Colonic mucosa (tissue), 4 donors: ENCODE measurements at regions not wholly inside any gene's neighbourhood (a gene's known extent, or its start where the extent isn't known, plus 50 kb on each side); places are given as distances from the start of the nearest gene placed in this dataset.

Experiments used
- DNase-seq: peaks from one replicate; pipeline ENCODE4 v3.0.0-alpha.2; 2020
- H3K27ac ChIP-seq: fragments of 200-600 bp; one replicate; pipeline ENCODE4 v1.8.0; 2021
- H3K27me3 ChIP-seq: fragments of 200-600 bp; one replicate; pipeline ENCODE4 v1.8.0; 2021
- H3K36me3 ChIP-seq: fragments of 200-600 bp; one replicate; pipeline ENCODE4 v1.8.0; 2021
- H3K4me1 ChIP-seq: fragments of 200-600 bp; one replicate; pipeline ENCODE4 v1.8.0; 2021; ENCODE audit warnings: mild to moderate bottlenecking
- H3K4me3 ChIP-seq: fragments of 200-600 bp; one replicate; pipeline ENCODE4 v1.8.0; 2021
- H3K9ac ChIP-seq, 2 donors: one replicate each; pipeline ENCODE4 v1.7.0; 2013; ENCODE audit warnings: control low read depth in 2 of 2, low read depth in 2 of 2, low read length in 2 of 2
- H3K9me3 ChIP-seq: fragments of 200-600 bp; one replicate; pipeline ENCODE4 v1.8.0; 2021
- CTCF ChIP-seq: fragments of 200-600 bp; IDR thresholded peaks from one replicate; pipeline ENCODE4 v1.8.0; 2022; ENCODE audit warnings: antibody characterized with exemption, mild to moderate bottlenecking
- intact Hi-C: fragments of 100-400 bp; cut with DNase I; formaldehyde crosslinking; loops from one replicate; pipeline ENCODE4 v1.14.1; 2022
- donor health status: healthy.
- donor health status: DM: no; HTN: no; CAD: no.
- donor health status: DM: no; HTN: no; CAD: no.

DNA sequence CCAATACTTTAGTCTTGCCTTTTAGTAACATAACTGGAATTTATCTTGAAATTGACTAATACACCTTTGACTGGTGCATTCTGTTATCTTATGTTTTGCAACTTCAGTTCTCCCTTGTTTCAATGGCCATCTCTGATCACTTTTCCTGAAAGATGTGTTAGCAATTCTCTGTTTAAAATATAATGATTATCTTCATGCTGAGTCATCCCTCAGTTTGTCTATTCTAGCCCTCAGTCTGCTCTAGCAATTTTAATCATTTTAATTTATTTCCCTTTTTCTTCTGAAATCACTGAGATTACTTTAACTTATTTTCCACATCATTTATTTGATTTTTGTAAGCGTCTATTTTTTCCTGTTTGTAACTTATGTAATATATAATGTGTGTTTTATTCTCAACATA lies 221.9 kb upstream of the PDGFD start:
- intact Hi-C loops = no loop called here

DNA sequence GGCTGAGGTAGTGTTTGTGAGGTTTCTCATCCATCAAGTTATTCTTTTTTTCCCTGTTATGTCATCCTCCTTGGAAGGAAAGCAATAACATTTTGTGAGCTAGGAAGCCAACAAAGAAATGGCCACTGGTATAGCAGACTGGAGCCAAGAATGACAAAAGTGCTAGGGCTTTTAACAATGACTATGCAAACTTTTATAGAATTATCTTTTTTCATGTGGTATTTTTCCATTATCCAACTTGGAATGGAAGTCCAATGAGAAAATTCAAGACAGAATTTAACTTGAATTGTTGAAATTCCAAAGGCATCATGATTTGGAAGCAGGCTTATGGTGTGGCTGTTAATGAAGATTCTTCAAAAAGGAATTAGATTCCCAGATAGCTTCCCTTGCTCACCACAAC lies 216.4 kb upstream of the PDGFD start:
- TF ChIP-seq CTCF = no peak
- no peaks in the 10 kb centered on the region for H3K36me3 ChIP-seq
- no peaks in the 10 kb centered on the region for H3K27me3 ChIP-seq
- no peak overlapping the region for H3K27ac ChIP-seq
- no peak overlapping the region for H3K9ac ChIP-seq
- H3K4me1 ChIP-seq = no peaks in the 10 kb centered on the region
- no peak overlapping the region for H3K4me3 ChIP-seq
- H3K9me3 ChIP-seq = no peaks in the 10 kb centered on the region
- DNase-seq = no peak
- intact Hi-C loops = no loop called here

More for the DNA sequence above, 221.9 kb upstream of the PDGFD start:
- no peak for DNase-seq
- no peak for TF ChIP-seq CTCF
- Histone ChIP-seq H3K4me3 (no peak overlapping the region), H3K9ac (no peak overlapping the region), H3K9me3 (no peaks in the 10 kb centered on the region), H3K4me1 (no peaks in the 10 kb centered on the region), H3K27me3 (no peaks in the 10 kb centered on the region), H3K36me3 (no peaks in the 10 kb centered on the region), H3K27ac (no peak overlapping the region)

- no peaks in the 10 kb centered on the region for H3K4me1 ChIP-seq
- no peak overlapping the region for H3K9ac ChIP-seq
- H3K9me3 ChIP-seq = no peaks in the 10 kb centered on the region
- H3K27ac ChIP-seq = no peak overlapping the region
- intact Hi-C loops = no loop called here
- H3K36me3 ChIP-seq = no peaks in the 10 kb centered on the region
- no peak for TF ChIP-seq CTCF
- DNase-seq = no peak
- H3K27me3 ChIP-seq = no peaks in the 10 kb centered on the region
- H3K4me3 ChIP-seq = no peak overlapping the region
Measured at GRCh38 chr11:104372111-104372510, 208.2 kb upstream of the PDGFD start.

DNA sequence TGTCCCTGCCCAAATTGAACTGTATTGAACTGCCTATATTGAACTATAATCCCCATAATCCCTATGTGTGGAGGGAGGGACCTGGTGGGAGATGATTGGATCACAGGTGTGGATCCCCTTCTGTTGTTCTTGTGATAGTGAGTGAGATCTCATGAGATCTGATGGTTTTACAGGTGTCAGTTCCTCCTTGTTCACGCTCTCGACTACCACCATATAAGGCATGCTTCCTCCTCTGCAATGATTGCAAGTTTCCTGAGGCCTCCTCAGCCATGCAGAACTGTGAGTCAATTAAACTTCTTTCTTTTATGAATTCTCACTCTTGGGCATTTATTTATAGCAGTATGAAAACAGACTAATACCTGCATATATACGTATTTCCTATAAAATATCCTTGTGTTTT lies 206.5 kb upstream of the PDGFD start:
- intact Hi-C loops = no loop called here
- no peak for TF ChIP-seq CTCF
- no peaks in the 10 kb centered on the region for H3K9me3 ChIP-seq
- H3K27me3 ChIP-seq = no peaks in the 10 kb centered on the region
- DNase-seq = no peak
- no peaks in the 10 kb centered on the region for H3K4me1 ChIP-seq
- H3K4me3 ChIP-seq = no peak overlapping the region
- H3K36me3 ChIP-seq = no peaks in the 10 kb centered on the region
- H3K27ac ChIP-seq = no peak overlapping the region
- no peak overlapping the region for H3K9ac ChIP-seq

GRCh38 chr11:104369761-104370160 lies 205.8 kb upstream of the PDGFD start:
- Histone ChIP-seq H3K27ac (no peak overlapping the region), H3K27me3 (no peaks in the 10 kb centered on the region), H3K4me1 (no peaks in the 10 kb centered on the region), H3K9ac (no peak overlapping the region), H3K9me3 (no peaks in the 10 kb centered on the region), H3K36me3 (no peaks in the 10 kb centered on the region), H3K4me3 (no peak overlapping the region)
- no peak for TF ChIP-seq CTCF
- intact Hi-C loops = no loop called here
- DNase-seq = no peak

- no peak for DNase-seq
- Histone ChIP-seq H3K4me3 (no peak overlapping the region), H3K9ac (no peak overlapping the region), H3K27me3 (no peaks in the 10 kb centered on the region), H3K36me3 (no peaks in the 10 kb centered on the region), H3K9me3 (no peaks in the 10 kb centered on the region), H3K4me1 (no peaks in the 10 kb centered on the region), H3K27ac (no peak overlapping the region)
- no peak for TF ChIP-seq CTCF
- intact Hi-C loops = no loop called here
Measured at GRCh38 chr11:104366321-104366734, 202.4 kb upstream of the PDGFD start.
